ENCODE measurements at regions not wholly inside any gene's neighbourhood (a gene's known extent, or its start where the extent isn't known, plus 50 kb on each side); places are given as distances from the start of the nearest gene placed in this dataset.

DNA sequence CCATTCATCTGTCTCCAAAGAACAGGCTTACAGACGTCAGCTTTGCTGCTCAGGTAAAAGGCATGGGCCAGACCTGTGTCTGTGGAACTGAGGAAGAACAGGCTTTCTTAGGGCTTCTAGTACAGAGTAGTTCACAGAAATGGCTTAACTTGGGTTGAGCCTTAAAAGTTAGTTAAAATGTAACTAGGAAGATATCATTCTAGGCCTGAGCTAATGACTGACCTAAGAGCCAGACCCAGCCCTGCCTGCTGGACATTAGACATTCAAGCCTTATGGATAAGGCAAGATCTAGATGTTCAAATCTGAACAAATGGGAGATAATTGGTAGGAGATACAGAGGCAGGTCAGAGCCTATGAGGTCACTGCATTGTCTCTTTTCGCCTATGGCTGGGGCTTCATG is 73.9 kb upstream of the SLC14A2 start:
- no peak for TF ChIP-seq GATA3 (IDR thresholded peaks at IDR 0.05; ENCODE audit: low read depth, low read length)
- no peak for TF ChIP-seq GATA2 (IDR thresholded peaks at IDR 0.05; ENCODE audit: low read depth, low read length)
